ENCODE measurements at regions not wholly inside any gene's neighbourhood (a gene's known extent, or its start where the extent isn't known, plus 50 kb on each side); places are given as distances from the start of the nearest gene placed in this dataset.

DNA sequence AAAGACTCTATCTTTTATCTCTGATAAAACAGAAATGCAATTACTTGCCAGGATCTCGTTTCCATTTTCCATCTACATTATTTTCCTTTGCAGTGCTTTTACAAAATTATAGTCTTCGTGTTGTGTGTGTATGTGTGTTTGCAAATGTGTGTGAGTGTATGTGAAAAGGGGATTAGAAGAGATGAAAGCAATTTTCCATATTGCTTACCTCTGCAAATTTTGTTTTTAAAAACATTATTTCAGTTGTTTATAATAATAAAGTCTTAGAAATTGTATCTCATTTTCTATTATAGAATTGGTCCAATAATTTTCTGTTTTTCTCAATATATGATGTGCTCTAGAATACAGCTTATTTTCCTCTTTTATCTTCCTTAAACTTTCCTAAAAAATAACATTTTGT lies 421.3 kb upstream of the ANKRD30A start:
- Histone ChIP-seq H3K4me1 (ENCODE audit: control insufficient read depth, insufficient read depth, low read length) (no peaks in the 10 kb centered on the region), H3K79me2 (ENCODE audit: control insufficient read depth, insufficient read depth, low read length) (no peaks in the 10 kb centered on the region), H3K27me3 (replicated peaks in 1 of 2; ENCODE audit: control insufficient read depth in 2 of 2, insufficient read depth in 2 of 2, low read length in 1 of 2) (no peaks in the 10 kb centered on the region), H3K27ac (ENCODE audit: control insufficient read depth, insufficient read depth) (no peak overlapping the region), H3K9ac (ENCODE audit: control insufficient read depth, insufficient read depth, low read length) (no peak overlapping the region), H3K9me3 (replicated peaks; ENCODE audit: control insufficient read depth, insufficient read depth, low read length) (no peaks in the 10 kb centered on the region), H3K36me3 (ENCODE audit: control insufficient read depth in 2 of 2, insufficient read depth in 2 of 2, low read length in 1 of 2) (no peaks in the 10 kb centered on the region), H3K4me3 (no peak overlapping the region), H2AFZ (ENCODE audit: control insufficient read depth, low read depth, low read length) (no peak overlapping the region), H3K4me2 (ENCODE audit: control insufficient read depth, insufficient read depth) (no peak overlapping the region), H4K20me1 (ENCODE audit: control insufficient read depth, insufficient read depth) (no peaks in the 10 kb centered on the region)
- WGBS (ENCODE audit: insufficient coverage, insufficient replicate concordance, low lambda C conversion rate, missing lambda C conversion rate), result 0% methylated on average over 2 of the region's 2 CpGs
- FAIRE-seq, result no peak
- ATAC-seq, result no peak
- in situ Hi-C loops (cut with MboI) (no loop called here), intact Hi-C loops (cut with micrococcal nuclease; ENCODE audit: unreplicated experiment) (no loop called here)
- no TSS peak for BruUV-seq (replicated peaks)
- ChIA-PET POLR2A (no interaction called here), CTCF (no interaction called here), SMC1A (ENCODE audit: uncharacterized antibody, unreplicated experiment) (no interaction called here), RAD21 (ENCODE audit: unreplicated experiment) (no interaction called here)
- TF ChIP-seq, protein P1, sequence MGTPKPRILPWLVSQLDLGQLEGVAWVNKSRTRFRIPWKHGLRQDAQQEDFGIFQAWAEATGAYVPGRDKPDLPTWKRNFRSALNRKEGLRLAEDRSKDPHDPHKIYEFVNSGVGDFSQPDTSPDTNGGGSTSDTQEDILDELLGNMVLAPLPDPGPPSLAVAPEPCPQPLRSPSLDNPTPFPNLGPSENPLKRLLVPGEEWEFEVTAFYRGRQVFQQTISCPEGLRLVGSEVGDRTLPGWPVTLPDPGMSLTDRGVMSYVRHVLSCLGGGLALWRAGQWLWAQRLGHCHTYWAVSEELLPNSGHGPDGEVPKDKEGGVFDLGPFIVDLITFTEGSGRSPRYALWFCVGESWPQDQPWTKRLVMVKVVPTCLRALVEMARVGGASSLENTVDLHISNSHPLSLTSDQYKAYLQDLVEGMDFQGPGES (IDR thresholded peaks at IDR 0.05), result no peak
- TF ChIP-seq ATF2 (IDR thresholded peaks at IDR 0.05; ENCODE audit: low read length) (no peak), KAT2A (conservative IDR thresholded peaks at IDR 0.05; ENCODE audit: control insufficient read depth, low read depth, low read length) (no peak), MEF2A (IDR thresholded peaks at IDR 0.05; ENCODE audit: insufficient read depth, low read depth, low read length) (no peak), SRF (IDR thresholded peaks at IDR 0.05; ENCODE audit: low read depth in 2 of 2, low read length in 2 of 2) (no peak), FOXK2 (IDR thresholded peaks at IDR 0.05) (no peak), CUX1 (IDR thresholded peaks at IDR 0.05; ENCODE audit: insufficient replicate concordance, low read depth, low read length) (no peak)
- TF ChIP-seq, protein P2, sequence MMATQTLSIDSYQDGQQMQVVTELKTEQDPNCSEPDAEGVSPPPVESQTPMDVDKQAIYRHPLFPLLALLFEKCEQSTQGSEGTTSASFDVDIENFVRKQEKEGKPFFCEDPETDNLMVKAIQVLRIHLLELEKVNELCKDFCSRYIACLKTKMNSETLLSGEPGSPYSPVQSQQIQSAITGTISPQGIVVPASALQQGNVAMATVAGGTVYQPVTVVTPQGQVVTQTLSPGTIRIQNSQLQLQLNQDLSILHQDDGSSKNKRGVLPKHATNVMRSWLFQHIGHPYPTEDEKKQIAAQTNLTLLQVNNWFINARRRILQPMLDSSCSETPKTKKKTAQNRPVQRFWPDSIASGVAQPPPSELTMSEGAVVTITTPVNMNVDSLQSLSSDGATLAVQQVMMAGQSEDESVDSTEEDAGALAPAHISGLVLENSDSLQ (IDR thresholded peaks at IDR 0.05), result no peak
- DNase-seq (ENCODE audit: low read depth, low spot score), result no peak
